Keratinocyte (primary cell): ENCODE measurements at regions not wholly inside any gene's neighbourhood (a gene's known extent, or its start where the extent isn't known, plus 50 kb on each side); places are given as distances from the start of the nearest gene placed in this dataset.

ENCODE experiments used
- DNase-seq: peaks from one replicate; pipeline ENCODE4 v3.0.0-alpha.2; 2011; ENCODE audit warnings: low read depth, missing footprints, low spot score
- FAIRE-seq: peaks from 2 replicates; lab custom pipeline; 2011; peaks lifted over from hg19 to GRCh38; lab: Jason Lieb, UNC
- H2AFZ ChIP-seq: 2 replicates; pipeline ENCODE4 v1.6.0; 2012; ENCODE audit warnings: low read length, control low read depth, inconsistent platforms; ENCODE audit not compliant: control insufficient read depth
- H3K27ac ChIP-seq: 2 replicates; pipeline ENCODE4 v1.5.1; 2011; ENCODE audit warnings: low read length; ENCODE audit not compliant: control insufficient read depth, insufficient read depth
- H3K27me3 ChIP-seq: 3 replicates; pipeline ENCODE4 v1.6.0; 2011; ENCODE audit warnings: low read length; ENCODE audit not compliant: control insufficient read depth, insufficient read depth; ENCODE audit errors: extremely low read depth
- H3K36me3 ChIP-seq, 2 experiments: 2 replicates in 1 of 2; 3 replicates in 1 of 2; pipeline ENCODE4 v1.5.1; 2011; ENCODE audit warnings: low read length in 2 of 2, mild to moderate bottlenecking in 1 of 2; ENCODE audit not compliant: control insufficient read depth in 2 of 2, insufficient read depth in 2 of 2; ENCODE audit errors: extremely low read depth in 1 of 2
- H3K4me1 ChIP-seq: 3 replicates; pipeline ENCODE4 v1.5.1; 2011; ENCODE audit warnings: low read length; ENCODE audit not compliant: control insufficient read depth, insufficient read depth; ENCODE audit errors: extremely low read depth
- H3K4me2 ChIP-seq: 3 replicates; pipeline ENCODE4 v1.6.0; 2011; ENCODE audit warnings: low read depth, low read length; ENCODE audit not compliant: control insufficient read depth, insufficient read depth; ENCODE audit errors: extremely low read depth
- H3K4me3 ChIP-seq, 3 experiments: fragments of 200-600 bp in 1 of 3; sonication (generic) in 1 of 3; 2 replicates in 2 of 3; 3 replicates in 1 of 3; pipeline ENCODE4 v1.5.1; 2011 to 2016; ENCODE audit warnings: low read length in 3 of 3, mild to moderate bottlenecking in 3 of 3, control low read depth in 2 of 3, inconsistent platforms in 1 of 3, low read depth in 1 of 3, mixed read lengths in 1 of 3, mixed run types in 1 of 3, moderate library complexity in 1 of 3; ENCODE audit not compliant: control insufficient read depth in 2 of 3, insufficient read depth in 2 of 3; ENCODE audit errors: extremely low read depth in 1 of 3
- H3K79me2 ChIP-seq: 2 replicates; pipeline ENCODE4 v1.6.0; 2012; ENCODE audit warnings: low read length; ENCODE audit not compliant: control insufficient read depth, insufficient read depth
- H3K9ac ChIP-seq: 3 replicates; pipeline ENCODE4 v1.6.0; 2011; ENCODE audit warnings: low read length; ENCODE audit not compliant: control insufficient read depth, insufficient read depth; ENCODE audit errors: extremely low read depth
- H3K9me1 ChIP-seq: 3 replicates; pipeline ENCODE4 v1.6.0; 2011; ENCODE audit warnings: low read length; ENCODE audit not compliant: control insufficient read depth, insufficient read depth; ENCODE audit errors: extremely low read depth
- H3K9me3 ChIP-seq: 2 replicates; pipeline ENCODE4 v1.5.1; 2012; ENCODE audit warnings: low read depth, low read length; ENCODE audit not compliant: control insufficient read depth
- H4K20me1 ChIP-seq: 3 replicates; pipeline ENCODE4 v1.6.0; 2011; ENCODE audit warnings: low read length; ENCODE audit not compliant: control insufficient read depth, insufficient read depth; ENCODE audit errors: extremely low read depth
- EZH2 ChIP-seq: IDR thresholded peaks from one replicate; pipeline ENCODE4 v1.6.1; 2012; ENCODE audit warnings: inconsistent platforms, mild to moderate bottlenecking, low read length, moderate library complexity
- dilution Hi-C: fragments of 300-500 bp; cut with MboI; formaldehyde crosslinking; loops from one replicate; pipeline ENCODE4 v1.7.0; 2020; ENCODE audit warnings: low sequenced_read_pairs; ENCODE audit not compliant: extremely low pct_ligation_motif_present
- TF ChIP-seq, protein P1 (sequence below), 3 experiments: IDR thresholded peaks in 1 of 3; conservative IDR thresholded peaks in 1 of 3; optimal IDR thresholded peaks in 1 of 3; 2 replicates in 2 of 3; 3 replicates in 1 of 3; pipeline versions ENCODE3 to v1.5.1; 2011; ENCODE audit warnings: low read length in 3 of 3, mild to moderate bottlenecking in 3 of 3, moderate library complexity in 2 of 3, control low read depth in 1 of 3, inconsistent platforms in 1 of 3; ENCODE audit not compliant: insufficient read depth in 2 of 3; ENCODE audit errors: extremely low read depth in 1 of 3

DNA sequence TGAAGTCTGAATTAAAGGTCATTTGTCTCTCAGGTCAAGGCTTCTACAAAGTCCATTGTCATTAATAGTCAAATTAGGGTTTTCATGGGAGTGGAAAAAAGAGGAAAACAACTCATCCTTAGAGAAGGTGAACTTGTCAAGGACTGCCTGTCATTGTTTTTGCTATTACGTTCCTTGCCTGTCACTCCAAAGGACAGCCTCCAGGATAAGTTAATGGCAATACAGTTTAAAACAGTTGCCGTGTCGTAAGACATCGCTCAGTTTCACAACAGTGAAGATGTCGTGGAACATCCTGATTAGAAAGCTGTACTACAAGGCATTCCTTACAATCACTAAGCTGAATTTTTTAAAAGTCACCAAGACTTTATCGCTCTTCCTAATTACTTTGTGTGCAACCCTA, 466.8 kb upstream of the SMIM31 start:
- no peaks in the 10 kb centered on the region for H3K9me1 ChIP-seq
- H4K20me1 ChIP-seq, result no peaks in the 10 kb centered on the region
- no peak overlapping the region for H3K9ac ChIP-seq
- no peak overlapping the region for H3K27ac ChIP-seq
- H3K36me3 ChIP-seq, result no peaks in the 10 kb centered on the region
- no peaks in the 10 kb centered on the region for H3K4me1 ChIP-seq
- DNase-seq (no peak), FAIRE-seq (no peak)
- no peaks in the 10 kb centered on the region for H3K79me2 ChIP-seq
- TF ChIP-seq, protein P1, sequence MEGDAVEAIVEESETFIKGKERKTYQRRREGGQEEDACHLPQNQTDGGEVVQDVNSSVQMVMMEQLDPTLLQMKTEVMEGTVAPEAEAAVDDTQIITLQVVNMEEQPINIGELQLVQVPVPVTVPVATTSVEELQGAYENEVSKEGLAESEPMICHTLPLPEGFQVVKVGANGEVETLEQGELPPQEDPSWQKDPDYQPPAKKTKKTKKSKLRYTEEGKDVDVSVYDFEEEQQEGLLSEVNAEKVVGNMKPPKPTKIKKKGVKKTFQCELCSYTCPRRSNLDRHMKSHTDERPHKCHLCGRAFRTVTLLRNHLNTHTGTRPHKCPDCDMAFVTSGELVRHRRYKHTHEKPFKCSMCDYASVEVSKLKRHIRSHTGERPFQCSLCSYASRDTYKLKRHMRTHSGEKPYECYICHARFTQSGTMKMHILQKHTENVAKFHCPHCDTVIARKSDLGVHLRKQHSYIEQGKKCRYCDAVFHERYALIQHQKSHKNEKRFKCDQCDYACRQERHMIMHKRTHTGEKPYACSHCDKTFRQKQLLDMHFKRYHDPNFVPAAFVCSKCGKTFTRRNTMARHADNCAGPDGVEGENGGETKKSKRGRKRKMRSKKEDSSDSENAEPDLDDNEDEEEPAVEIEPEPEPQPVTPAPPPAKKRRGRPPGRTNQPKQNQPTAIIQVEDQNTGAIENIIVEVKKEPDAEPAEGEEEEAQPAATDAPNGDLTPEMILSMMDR (optimal IDR thresholded peaks at IDR 0.05 in 1 of 3, IDR thresholded peaks at IDR 0.05 in 1 of 3, conservative IDR thresholded peaks at IDR 0.05 in 1 of 3; ENCODE audit: extremely low read depth in 1 of 3, insufficient read depth in 2 of 3, low read length in 3 of 3), result no peak
- TF ChIP-seq EZH2, result no peak
- dilution Hi-C loops, result no loop called here
- no peak overlapping the region for H2AFZ ChIP-seq
- H3K4me2 ChIP-seq, result no peak overlapping the region
- H3K9me3 ChIP-seq, result no peaks in the 10 kb centered on the region
- no peaks in the 10 kb centered on the region for H3K27me3 ChIP-seq
- H3K4me3 ChIP-seq, result no peak overlapping the region

DNA sequence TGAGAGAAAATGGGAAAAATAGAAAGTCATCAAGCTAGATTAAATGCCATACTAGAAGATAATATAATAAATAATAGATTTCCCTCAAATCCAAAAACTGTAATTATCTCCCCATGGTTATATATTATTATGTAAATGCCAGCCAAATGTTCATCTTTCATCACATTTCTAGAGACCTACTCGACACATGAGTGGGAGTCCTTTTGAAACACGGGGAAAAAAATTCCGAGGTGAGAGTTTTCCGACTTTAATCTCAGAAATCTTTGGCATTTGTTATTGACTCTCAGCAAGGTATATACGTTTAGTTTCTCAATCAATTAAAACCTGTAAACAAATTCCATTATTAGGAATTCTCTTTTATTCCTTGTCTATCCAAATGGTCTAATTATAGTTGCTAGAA, 465.4 kb upstream of the SMIM31 start:
- no peak for TF ChIP-seq EZH2
- TF ChIP-seq, protein P1 (optimal IDR thresholded peaks at IDR 0.05 in 1 of 3, IDR thresholded peaks at IDR 0.05 in 1 of 3, conservative IDR thresholded peaks at IDR 0.05 in 1 of 3; ENCODE audit: extremely low read depth in 1 of 3, insufficient read depth in 2 of 3, low read length in 3 of 3), result no peak
- DNase-seq, result no peak
- Histone ChIP-seq H3K79me2 (no peaks in the 10 kb centered on the region), H3K27ac (no peak overlapping the region), H3K27me3 (no peaks in the 10 kb centered on the region), H3K9me3 (no peaks in the 10 kb centered on the region), H3K9ac (no peak overlapping the region), H4K20me1 (no peaks in the 10 kb centered on the region), H3K4me2 (no peak overlapping the region), H3K4me3 (no peak overlapping the region), H2AFZ (no peak overlapping the region), H3K4me1 (no peaks in the 10 kb centered on the region), H3K9me1 (no peaks in the 10 kb centered on the region), H3K36me3 (no peaks in the 10 kb centered on the region)
- dilution Hi-C loops, result no loop called here
- FAIRE-seq, result no peak
